H1 (cell line): ENCODE measurements at regions not wholly inside any gene's neighbourhood (a gene's known extent, or its start where the extent isn't known, plus 50 kb on each side); places are given as distances from the start of the nearest gene placed in this dataset.

ENCODE experiments used
- CREB1 ChIP-seq: IDR thresholded peaks from 2 replicates; pipeline ENCODE4 v1.6.1; 2012; ENCODE audit warnings: inconsistent platforms
- CTCF ChIP-seq, 3 experiments: IDR thresholded peaks; 1 replicate in 2 of 3; 2 replicates in 1 of 3; pipeline versions ENCODE4 v1.5.1 to v1.6.1; 2011; ENCODE audit warnings: low read length in 3 of 3, mild to moderate bottlenecking in 3 of 3, inconsistent platforms in 2 of 3, low read depth in 1 of 3, moderate library complexity in 1 of 3; ENCODE audit not compliant: insufficient read depth in 1 of 3; ENCODE audit errors: control extremely low read depth in 1 of 3
- EP300 ChIP-seq, 2 experiments: IDR thresholded peaks; 1 replicate in 1 of 2; 2 replicates in 1 of 2; pipeline ENCODE4 v1.6.1; 2011 to 2012; ENCODE audit warnings: low read depth in 2 of 2, low read length in 2 of 2, mild to moderate bottlenecking in 2 of 2, borderline replicate concordance in 1 of 2, inconsistent platforms in 1 of 2, moderate library complexity in 1 of 2
- POLR2A ChIP-seq, 2 experiments: IDR thresholded peaks; 1 replicate in 1 of 2; 2 replicates in 1 of 2; pipeline ENCODE4 v1.6.1; 2011; ENCODE audit warnings: low read depth in 2 of 2, low read length in 2 of 2, mild to moderate bottlenecking in 2 of 2; ENCODE audit errors: control extremely low read depth in 1 of 2
- SP1 ChIP-seq: IDR thresholded peaks from 2 replicates; pipeline ENCODE4 v1.6.1; 2011; ENCODE audit warnings: low read depth, low read length

DNA sequence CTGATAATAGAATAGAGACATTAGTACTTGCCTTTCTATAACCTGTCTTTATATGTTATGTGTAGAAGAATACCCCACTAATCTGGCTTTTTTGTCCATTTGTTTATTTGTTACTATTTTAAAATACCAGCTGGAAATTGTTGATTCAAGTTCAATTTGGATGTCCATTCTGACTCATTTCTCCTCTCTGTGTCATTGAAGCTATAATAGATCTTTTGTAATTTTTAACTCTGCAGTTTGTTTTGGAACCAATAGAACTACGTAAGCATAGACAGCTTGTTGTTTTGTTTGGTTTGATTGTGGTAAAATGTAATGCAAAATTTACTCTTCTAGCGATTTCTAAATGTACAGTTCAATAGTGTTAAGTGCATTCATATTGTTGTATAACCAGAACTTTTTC, 390.4 kb downstream of the ZIC1 start:
- TF ChIP-seq POLR2A (IDR thresholded peaks at IDR 0.05; ENCODE audit: control extremely low read depth in 1 of 2, low read depth in 2 of 2, low read length in 2 of 2) (no peak), EP300 (IDR thresholded peaks at IDR 0.05; ENCODE audit: borderline replicate concordance in 1 of 2, low read depth in 2 of 2, low read length in 2 of 2) (no peak), CREB1 (no peak), CTCF (IDR thresholded peaks at IDR 0.05; ENCODE audit: control extremely low read depth in 1 of 3, insufficient read depth in 1 of 3, low read depth in 1 of 3, low read length in 3 of 3) (no peak), SP1 (no peak)
